Head of caudate nucleus (tissue), 42 donors: ENCODE measurements at regions not wholly inside any gene's neighbourhood (a gene's known extent, or its start where the extent isn't known, plus 50 kb on each side); places are given as distances from the start of the nearest gene placed in this dataset.
"Not testable (repeated sequence)": the region's sequence is repeated elsewhere in the genome, so short reads cannot be mapped to it uniquely, and the experiment has no call there.

Source experiments
- DNase-seq, 42 donors: peaks; one replicate each; pipeline versions ENCODE4 v3.0.0 to v3.0.0-alpha.2; 2020 to 2021; ENCODE audit warnings: mixed read lengths in 7 of 42
- intact Hi-C: fragments of 100-400 bp; cut with DNase I; formaldehyde crosslinking; loops from one replicate; pipeline ENCODE4 v1.15.0; 2022

DNA sequence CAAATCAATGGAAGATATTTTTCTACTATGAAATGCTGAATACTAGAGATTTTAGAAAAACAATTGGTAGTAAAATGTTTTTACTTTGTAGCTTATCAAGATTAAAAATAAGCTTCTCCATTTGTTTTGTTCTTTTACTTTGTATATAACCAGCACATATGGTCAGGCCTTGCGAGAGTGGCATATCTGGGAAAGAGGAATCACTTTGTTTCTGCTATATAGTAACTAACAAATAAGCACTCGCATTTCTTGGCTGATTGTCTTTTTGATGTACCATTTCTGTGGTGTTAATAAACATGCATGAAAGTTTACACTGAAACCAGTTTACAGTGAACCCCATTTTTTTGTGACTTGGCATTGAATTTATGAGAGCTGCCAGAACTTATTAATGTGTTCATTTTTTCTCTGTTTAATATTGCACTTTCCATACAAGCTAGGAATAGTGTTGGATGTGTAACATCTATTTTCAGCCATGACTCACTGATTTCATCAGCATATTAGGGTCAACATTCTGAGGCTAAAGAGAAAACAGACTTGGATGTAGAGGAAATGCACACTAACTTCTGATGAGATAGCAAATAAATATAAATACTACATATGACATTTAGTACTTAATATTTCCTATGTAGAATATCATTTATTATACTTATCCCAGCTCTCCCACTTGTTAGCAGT lies 635.5 kb downstream of the KCNH5 start:
- no peak for DNase-seq
- intact Hi-C loops = no loop called here

DNA sequence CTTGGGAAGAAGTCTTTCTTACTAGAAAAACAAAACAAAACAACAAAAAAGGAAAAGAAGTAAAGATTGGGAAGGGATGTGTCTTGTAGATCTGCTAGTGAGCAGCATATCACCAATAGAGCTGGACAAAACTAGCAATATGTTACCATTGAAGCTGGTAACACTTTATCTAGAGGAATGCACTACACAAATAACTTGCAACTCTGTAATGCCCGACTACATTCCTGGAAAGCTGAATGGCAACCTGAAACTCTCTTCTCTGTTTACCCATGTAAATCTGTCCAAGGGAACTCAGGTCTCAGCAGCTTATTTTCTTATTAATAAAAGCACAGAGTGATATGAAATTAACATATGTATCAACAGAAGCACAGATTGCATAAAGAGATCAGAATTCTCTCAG lies 624.4 kb downstream of the KCNH5 start:
- no peak for DNase-seq
- intact Hi-C loops = no loop called here

DNA sequence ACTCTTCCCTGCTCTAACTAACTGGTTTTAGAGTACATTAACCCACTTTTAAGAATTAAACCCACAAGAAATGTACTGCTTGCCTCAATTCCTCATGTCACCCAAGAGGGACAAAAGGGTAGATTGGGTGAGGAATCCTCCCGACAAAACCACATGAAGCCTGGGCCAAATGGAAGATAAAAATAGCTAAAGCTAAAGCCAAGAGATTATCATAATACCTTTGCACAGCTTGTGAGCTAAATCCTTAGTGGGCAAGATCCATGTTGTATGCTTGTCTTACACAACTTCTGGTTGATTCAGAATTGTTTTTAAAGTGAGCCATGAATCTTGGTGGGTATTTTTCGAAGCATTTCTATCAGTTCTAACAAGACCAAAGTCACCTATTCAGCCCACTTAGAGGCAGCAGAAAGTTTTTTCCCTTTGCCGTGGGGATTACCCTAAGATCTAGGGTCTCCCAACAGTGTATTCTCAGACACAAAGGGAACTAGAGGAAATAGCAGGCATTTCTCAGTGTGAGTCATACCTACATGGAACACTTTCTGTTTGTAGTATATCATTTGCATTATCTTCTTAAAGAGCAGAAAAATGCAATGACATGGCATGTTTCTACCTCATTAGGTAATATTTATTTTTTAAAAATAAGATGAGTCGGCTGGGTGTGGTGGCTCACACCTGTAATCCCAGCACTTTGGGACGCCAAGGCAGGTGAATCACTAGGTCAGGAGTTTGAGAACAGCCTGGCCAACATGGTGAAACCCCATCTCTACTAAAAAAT lies 616.6 kb downstream of the KCNH5 start:
- intact Hi-C loops = no loop called here

DNA sequence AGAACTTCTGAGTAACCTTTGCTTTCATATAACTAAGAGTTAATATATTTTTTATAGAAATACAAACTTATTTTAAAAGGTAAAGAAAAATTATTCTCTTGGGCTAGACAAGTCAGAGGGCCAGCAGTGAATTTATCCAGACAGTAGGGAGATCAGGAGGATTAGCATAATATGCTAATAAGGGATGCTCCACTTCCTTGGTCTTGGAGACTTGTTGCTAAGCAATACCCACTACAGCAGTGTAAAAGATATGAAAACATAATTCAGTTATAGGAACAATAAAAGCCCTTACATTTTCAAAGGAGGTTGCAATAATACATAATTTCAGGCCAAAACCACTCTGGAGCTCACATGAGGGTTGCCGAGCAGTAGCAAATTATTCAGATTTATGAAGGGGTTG lies 615.6 kb downstream of the KCNH5 start:
- intact Hi-C loops = no loop called here
- no peak for DNase-seq

More for the DNA sequence above, 616.6 kb downstream of the KCNH5 start:
- DNase-seq = no peak

DNA sequence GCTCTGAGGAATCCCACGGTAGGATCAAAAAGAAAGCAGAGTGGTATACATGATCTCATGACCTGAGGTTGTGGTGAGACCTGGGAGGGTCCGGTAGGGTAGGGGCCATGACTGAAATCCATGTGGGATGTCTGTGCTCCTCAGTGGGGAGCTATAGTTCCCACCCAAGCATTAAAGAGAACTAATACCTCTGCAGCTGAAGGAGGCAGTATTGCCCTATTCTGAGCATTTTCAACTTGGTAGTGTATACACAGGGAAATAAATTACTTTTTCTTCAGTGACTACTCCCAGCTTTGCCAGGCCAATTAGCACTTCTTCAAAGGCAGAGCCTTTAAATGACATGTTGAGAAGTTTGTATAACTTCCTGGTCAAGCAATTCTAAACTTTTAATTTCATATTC lies 613.8 kb downstream of the KCNH5 start:
- intact Hi-C loops = no loop called here
- no peak for DNase-seq

DNA sequence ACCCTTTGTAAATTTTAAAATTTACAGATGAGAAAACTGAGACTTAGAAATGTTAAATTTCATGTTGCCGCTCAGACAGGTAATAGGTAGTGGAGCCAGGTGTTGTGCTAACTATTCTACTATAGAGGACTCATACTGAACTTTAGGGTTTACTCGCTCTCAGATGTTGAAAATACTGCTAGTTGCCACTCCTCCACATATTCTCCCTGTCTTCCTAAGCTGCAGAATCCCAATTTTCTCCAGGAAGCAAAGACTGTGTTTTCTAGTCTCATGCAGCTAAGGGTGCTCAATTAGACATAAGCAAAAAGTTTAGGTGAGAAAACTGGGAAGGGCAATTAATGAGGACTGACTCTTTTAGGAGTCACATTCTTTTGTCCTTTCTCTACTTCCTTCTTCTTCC lies 612.3 kb downstream of the KCNH5 start:
- no peak for DNase-seq
- intact Hi-C loops = no loop called here

DNA sequence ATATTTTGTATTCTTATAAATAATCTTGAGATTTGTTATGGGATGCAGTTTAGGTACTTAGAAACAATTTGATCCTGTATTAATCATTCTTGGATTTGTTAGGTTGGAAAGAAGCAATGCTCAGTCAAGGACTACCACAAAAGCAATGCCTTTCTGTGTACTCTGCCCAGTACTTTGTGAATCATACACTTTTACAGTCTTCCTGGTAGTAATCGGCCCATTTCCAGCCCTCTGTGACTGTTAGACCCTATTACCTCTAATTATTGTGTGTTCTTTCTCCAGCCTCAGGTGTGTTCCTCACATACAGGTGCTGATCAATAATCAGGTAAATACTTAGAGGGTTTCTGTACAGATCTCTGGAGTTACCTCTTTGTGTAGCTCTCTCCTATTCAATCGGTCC lies 609.0 kb downstream of the KCNH5 start:
- intact Hi-C loops = no loop called here
- DNase-seq = no peak

DNA sequence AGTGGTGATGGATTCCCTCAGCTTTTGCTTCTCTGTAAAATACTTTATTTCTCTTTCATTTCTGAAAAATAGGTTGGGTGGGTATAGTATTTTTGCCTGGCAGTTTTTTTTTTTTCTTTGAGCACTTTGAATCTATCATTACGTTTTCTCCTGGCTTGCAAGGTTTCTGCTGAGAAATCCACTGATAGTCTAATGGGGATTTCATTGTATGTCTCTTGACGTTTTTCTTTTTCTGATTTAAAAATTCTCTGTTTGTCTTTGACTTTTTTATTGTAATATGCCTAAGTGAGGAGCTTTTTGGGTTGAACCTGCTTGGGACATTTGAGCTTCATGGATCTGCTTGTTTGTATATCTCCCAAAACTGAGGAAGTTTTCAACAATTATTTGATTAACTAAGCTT lies 606.0 kb downstream of the KCNH5 start:
- intact Hi-C loops = no loop called here
- no peak for DNase-seq

DNA sequence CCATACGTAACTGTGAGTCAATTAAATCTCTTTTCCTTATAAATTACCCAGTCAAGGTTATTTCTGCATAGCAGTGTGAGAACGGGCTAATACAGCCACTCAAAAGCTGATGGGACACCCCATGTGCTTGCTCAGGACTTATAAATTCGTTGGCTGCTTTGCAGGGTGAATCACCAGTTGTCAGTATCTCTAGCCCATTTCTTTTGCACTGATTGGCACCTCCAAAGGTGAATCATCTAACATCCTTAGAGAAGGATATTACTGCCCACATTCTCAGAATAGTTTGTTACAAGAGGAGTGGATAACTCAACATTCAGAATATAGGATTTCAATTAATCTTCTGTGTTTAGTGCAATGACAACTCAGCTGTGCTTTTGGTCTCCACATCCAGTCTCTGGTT lies 601.5 kb downstream of the KCNH5 start:
- DNase-seq = no peak
- intact Hi-C loops = no loop called here

DNA sequence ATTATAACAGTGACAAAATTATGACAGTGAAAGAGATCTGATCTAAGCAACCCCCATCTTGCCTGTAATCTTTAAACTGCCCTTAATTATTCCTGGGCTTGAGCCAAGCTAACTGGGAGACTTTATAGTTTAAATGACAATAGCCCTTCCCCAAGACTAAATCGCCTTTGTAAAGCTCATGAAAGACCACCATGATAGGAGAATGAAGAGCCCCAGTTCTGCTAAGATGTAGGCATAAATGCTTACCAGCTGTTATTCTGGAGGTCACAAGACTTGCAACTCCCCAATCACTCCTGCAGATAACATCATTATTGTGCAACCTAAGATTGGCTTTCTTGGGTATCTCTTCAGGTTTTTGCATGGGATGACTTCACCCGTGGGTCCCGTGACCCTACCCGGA lies 599.7 kb downstream of the KCNH5 start:
- DNase-seq = no peak
- intact Hi-C loops = no loop called here

DNA sequence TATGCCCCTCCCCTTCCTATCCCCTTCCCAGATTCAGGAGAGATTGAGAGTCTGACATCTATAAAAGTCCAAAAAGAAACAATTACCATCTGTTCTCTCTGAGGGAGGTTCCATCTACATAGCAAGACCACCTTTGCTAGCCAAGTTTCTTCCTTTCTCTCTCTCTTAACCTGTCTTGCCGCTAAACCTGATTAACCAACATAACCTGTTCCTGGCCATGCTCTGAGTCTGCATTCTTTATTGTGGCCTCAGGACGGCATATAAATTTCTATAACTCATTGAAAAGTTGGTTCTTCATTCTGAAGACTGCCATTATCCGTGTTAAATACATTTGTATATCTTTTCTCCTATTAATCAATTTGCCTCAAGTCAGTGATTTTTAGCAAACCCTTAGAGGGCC lies 594.0 kb downstream of the KCNH5 start:
- DNase-seq = no peak
- intact Hi-C loops = no loop called here

DNA sequence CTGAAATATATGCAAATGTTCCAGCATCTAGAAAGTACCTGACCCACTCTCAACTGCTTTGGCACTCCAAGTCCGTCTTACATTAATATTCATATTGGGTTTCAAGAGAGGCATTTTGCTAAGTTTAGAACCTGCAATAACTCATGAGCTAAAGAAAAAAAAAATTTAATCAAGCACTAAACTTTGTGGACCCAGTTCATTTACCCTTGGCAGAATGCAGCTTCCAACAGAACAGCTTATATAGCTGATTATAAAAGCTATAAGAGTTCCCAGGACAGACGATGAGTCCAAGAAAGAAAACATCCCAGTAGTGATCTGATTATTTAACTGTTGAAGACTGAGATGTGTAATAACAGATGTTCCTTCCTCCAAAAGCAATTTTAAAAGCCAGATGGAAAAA lies 592.0 kb downstream of the KCNH5 start:
- DNase-seq = no peak
- intact Hi-C loops = no loop called here

DNA sequence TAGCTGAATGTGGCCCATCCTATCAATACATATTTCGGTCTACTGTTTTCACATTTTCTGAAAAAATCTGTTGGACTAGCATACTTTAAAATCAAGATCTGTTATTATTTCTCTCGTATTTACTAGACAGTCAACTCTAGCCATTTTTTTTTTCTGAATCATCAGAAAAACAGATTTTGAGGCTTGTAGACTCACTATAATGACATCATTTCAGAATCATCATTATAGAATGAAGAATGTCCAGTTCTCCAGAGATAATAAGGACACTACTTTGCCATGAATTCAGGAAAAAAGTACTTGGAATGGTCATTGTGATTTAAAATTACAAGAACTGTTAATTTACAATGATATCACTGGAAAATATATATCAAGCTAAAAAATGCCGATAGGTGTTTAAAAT lies 589.8 kb downstream of the KCNH5 start:
- no peak for DNase-seq
- intact Hi-C loops = no loop called here

DNA sequence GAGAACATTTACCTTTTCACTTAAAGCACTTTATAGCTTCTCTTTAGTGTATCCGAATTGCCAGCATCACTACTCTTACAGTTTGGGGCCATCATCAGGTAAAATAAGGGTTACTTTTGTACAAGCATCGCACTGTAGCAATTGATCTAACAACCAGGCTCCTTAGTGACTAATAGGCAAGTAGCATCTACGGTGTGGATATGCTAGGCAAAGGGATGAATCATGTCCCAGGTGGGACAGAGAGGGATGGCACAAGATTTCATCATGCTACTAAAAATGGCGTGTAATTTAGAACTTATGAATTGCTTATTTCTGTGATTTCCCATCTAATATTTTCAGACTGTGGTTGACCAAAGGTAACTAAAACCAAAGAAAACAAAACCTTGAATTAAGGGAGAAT lies 582.3 kb downstream of the KCNH5 start:
- intact Hi-C loops = no loop called here
- DNase-seq = no peak

DNA sequence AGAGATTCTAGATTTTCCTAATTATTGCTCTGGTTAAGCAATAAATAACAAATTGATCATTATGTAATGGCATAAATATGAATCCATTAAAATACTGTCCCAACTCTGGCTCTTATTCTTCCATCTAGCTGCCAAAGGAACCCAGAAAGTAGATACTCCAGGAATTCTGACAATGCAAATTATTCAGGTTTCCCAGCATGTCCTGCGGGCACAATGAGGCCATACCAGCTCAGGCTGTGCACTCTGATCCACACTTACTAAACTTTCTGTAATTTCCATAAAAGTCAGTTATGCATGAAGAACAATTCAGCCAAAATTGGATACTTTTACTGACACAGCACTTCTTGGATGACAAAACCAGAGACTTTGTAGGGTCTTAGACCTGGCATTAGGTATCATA lies 576.3 kb downstream of the KCNH5 start:
- no peak for DNase-seq
- intact Hi-C loops = no loop called here

DNA sequence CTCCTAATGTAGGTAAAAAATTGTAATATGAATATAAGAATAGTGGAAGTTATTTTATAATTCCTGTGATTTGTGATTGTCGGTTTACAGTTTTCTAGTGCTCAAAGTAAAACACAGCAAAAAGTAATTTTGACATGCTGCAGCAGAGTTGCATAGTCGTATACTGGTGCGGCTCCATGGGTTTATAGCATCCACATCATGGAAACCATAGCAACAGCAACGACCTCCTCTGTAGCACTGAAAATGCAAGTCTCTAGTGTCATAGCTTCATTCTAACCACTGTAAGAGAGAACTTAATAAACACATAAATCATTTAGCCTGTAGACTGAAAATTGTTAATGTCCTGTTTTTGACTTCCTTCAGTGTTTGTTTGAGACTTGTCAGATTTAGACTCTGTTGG lies 574.3 kb downstream of the KCNH5 start:
- intact Hi-C loops = no loop called here
- no peak for DNase-seq

DNA sequence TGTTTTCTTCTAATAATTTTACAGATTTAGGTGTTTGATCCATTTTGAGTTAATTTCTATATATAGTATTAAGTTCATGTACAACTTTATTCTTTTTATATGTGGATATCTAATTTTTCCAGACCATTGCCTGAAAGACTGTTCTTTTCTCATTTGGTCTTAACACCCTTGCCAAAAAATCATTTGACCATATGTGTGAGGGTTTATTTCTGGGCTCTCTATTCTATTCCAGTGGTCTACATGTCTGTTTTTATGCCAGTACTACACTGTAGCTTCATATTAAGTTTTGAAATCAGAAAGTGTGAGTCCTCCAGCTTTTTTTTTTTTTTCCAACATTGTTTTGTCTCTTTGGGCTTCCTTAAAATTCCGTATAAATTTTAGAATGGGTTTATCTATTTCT lies 554.1 kb downstream of the KCNH5 start:
- DNase-seq = no peak
- intact Hi-C loops = no loop called here

DNA sequence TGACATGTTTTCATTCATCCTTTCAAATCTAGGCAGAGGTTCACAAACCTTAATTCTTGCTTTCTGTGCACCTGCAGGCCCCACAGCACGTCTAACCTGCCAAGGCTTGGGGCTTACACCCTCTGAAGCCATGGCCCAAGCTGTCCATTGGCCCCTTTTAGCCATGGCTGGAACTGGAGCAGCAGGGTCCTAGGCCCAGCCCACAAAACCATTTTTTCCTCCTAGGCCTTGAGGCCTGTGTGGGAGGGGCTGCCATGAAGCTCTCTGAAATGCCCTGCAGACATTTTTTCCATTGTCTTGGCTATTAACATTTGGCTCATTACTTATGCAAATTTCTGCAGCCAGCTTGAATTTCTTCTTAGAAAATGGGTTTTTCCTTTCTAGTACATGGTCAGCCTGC lies 547.5 kb downstream of the KCNH5 start:
- intact Hi-C loops = no loop called here
- DNase-seq = no peak

DNA sequence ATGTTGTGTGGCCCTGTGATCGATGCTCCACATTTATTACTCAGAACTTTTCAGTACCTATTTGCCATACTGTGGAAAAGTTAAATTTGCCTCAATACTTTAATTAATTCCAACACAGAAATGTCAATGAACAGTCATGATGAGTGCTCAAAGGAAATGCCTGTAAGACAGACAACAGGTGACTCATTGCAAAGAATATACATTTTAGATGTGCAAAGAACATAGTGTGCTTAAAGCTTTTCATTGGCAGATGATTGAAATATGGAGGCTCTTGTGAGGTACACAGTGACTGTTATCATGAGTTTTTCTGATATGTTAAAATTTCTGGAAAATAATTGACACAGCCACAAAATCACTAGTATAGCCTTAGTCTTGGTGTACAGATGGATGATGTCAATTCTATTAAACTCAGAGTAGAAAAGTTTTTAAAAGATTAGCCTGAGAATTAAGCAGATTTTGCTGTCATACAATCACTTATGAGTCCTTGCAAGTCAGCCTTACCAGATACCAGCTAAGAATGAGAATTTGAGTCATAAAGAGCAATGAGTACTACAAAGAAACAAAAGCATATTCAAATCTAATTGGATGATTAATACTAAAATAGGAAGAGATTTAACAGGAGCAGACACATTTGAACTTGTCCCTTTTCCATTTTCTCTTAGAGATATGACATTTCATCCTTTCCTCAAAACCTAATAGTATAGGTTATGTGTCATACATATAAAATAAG lies 544.1 kb downstream of the KCNH5 start:
- DNase-seq = no peak
- intact Hi-C loops = no loop called here

DNA sequence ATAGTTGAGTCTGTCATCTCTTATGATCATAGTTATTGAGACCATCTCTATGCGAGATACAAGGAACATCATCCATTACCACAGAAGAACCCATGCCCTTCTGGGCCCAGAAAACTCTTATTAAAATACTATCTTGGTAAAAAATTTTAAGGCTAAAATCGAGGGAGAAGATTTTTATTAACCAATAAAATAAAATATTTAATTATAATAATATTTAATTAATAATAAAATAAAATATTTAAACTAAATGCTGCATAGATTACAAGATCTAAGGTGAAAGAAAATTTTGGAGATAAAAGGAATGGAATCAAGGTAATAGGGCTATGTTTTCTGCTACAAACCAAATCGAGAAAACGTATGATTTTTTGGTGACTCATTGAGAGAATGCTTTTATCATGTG lies 540.2 kb downstream of the KCNH5 start:
- DNase-seq = no peak
- intact Hi-C loops = no loop called here

DNA sequence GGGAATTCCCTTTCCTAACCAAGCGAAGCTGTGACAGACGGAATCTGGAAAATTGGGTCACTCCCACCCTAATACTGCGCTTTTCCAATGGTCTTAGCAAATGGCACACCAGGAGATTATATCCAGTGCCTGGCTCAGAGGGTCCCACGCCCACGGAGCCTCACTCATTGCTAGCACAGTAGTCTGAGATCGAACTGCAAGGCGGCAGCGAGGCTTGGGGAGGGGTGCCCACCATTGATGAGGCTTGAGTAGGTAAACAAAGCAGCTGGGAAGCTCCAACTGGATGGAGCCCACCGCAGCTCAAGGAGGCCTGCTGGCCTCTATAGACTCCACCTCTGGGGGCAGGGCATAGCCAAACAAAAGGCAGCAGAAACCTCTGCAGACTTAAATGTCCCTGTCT lies 523.9 kb downstream of the KCNH5 start:
- intact Hi-C loops, DNase-seq: not testable (repeated sequence)
